UCSD-AML1 (cell line): ENCODE measurements at regions not wholly inside any gene's neighbourhood (a gene's known extent, or its start where the extent isn't known, plus 50 kb on each side); places are given as distances from the start of the nearest gene placed in this dataset.

Experiments used
- DNase-seq: peaks from one replicate; lab custom pipeline; 2025; ENCODE audit not compliant: unreplicated experiment; lab: John Stamatoyannopoulos, UW

DNA sequence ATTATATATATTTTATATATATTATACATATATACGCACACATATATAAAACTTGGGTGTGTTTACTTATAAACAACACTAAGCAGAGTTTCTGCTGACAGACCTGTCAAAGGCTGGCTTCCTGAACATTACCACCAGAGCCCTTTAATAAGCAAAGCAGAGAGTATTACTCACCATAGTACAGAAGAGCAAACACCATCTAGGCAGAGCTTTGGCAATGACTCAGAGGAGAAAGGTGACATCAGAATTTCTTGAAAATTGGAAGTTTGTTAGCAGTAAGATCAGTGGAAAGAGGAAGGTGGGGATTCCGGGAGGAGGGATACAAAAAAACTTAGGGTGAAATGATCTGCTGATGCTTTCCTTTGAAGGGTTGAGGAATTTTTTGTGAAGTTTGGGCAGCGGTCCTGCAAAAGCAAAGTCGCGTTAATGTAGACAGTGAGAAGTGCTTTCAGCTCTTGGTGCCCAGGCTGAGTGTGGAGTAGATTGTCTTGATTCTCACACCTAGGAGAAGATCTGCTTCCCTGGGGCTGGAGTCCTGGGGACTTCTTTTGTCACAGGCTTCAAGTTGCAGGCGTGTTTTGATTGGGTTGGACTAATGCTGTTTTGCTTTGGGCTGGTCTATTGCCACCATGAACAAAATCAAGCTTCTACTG is 109.6 kb upstream of the BACH2 start:
- DNase-seq: no peak

- peak; percentile 42 for DNase-seq
Observed at GRCh38 chr6:90403489-90404381, 107.1 kb upstream of the BACH2 start.

DNA sequence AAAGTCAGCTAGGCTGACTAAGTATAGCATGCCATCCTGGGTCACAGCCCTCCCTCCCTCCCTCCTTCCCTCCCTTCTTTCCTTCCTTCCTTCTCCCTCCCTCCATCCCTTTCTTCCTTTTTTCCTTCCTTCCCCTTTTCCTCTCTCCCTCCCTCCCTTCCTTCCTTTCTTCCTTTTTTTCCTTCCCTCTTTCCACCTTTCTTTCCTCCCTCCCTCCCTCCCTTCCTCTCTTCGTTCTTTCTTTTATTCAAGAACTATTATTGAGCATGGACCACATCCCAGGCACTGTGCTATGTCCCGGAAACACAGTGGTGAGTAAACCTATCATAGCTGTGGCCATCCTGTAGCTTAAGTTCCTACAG is 106.2 kb upstream of the BACH2 start:
- DNase-seq: no peak

DNA sequence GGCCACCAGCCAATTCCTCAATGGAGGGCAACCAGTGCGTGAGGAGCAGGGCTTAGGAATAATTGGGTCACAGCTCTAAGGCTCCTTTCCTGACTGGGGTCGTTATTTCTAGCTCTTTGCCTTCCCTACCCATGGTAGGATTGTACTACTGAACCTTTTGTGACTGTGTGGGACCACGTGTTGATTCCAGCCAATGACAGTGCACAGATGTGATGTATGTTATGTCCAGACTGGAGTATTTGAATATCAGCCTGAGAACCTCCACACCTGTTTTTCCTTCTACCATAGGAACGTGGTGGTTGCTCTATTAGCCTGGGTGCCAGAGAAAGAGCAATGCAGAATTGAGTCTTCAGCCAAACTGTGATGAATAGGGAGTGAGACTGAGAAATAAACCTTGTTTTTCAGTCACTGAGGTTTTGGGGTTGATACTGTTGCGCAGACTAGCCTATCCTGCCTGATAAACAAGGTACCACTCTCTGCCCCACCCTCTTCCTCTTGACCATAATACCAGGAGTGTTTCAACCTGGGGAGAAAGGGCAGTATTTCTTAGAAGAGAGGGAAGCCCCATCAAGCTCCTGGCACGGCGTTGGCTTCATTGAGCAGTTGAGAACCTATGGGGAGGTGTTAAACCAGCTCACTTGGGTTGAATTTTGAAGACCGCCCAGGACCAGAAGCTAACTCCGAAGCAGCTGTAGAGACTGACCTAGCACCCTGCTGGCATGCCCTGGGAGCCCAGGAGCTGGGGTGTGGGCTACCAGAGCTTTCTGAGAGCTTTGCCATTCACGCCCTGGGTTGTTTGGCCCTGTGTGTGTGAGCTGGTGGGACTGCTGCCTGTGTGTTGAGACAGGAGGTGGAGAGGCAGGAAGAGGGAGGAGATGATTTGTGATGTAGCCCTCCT is 105.5 kb upstream of the BACH2 start:
- peak; percentile 16 for DNase-seq

GRCh38 chr6:90399970-90400369 is 103.3 kb upstream of the BACH2 start:
- DNase-seq: no peak

- DNase-seq: peak; percentile 29
Observed at GRCh38 chr6:90397929-90398674, 101.5 kb upstream of the BACH2 start.

GRCh38 chr6:90397047-90397446 is 100.4 kb upstream of the BACH2 start:
- no peak for DNase-seq

DNA sequence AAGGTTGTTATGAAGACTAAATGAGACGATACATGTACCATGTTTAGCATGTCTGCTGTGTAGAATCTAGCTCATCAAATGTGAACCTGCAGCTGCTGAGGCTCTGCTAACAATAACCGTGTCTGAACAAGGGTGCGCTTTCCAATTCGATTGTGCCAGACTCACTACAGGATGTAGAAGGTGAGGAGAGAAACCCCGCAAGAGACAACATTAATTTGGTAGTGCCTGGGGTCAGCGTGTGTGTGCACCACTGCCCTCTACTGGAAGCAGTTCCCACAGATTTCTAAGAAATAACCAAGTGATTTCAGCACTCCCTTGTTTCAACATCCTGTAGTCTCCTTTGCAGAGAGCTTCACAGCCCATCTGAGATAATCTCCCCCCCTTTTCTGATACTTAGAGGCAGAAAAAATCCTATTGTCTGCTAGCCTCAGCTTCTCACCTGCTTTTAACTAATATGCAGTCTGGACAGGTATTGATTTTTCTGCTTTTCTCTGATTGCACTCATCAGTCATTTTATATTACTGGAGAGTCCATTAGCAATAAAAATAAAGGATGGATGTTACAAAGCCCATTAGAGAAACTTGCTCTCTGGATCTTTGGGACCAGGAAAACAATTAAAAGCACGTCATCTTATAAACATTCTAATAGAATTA is 96.7 kb upstream of the BACH2 start:
- peak; percentile 23 for DNase-seq

GRCh38 chr6:90390379-90390778 is 93.7 kb upstream of the BACH2 start:
- no peak for DNase-seq

DNA sequence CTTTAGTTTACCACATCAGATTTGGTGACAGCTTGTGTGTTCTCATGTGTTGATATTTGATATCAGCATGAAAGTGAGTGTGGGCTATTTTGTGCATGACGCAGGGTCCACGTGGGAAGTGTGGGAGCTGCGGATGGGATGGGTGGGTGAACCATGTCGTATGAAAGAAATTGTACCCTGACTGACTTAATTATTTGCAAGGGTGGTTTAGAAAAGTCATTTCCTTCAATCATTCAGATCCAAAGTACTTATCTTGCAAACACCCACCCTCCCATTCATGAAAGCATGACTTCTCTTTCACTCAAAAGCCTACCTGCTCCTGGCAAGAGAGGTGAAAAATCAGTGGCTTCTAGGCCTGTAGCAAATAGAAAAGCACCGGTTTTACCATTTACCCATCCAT is 91.8 kb upstream of the BACH2 start:
- DNase-seq: no peak

DNA sequence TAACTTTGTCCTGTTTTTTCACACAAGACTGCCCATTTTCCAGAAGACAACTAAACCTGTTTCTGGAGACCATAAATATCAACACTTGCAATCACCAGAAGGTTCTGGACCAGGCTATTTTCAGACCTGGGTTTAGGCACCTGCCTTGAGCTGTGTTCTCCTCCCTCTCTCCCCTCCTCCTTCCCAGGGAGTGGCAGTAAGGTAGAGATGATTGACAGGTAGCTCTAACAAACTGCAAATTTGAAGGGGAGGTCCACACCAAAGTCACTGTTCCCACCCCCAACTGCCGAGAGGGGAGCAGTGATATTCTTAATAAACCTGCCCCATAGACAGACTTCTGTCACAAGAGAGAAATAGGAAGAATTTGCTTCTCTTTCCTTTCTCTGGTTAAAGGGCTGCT is 91.2 kb upstream of the BACH2 start:
- DNase-seq: no peak

DNA sequence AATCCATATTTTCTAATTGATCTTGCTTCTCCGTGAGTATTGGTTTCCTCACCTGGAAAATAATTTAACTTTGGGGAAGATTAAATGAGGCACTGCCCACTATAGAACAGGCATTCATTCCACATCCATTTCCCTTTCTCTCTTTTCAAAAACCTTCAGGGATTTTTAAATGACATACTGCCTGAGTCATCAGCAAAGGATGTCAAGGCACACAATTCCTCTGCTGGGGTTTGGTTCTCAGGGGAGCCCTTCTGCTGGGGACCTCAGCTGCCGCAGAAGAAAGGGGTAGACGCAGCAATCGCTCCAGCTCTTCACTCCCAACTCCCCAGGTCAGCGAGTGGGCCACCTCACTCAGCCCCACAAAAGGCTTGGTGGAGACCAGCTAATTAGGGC is 90.7 kb upstream of the BACH2 start:
- DNase-seq: no peak

DNA sequence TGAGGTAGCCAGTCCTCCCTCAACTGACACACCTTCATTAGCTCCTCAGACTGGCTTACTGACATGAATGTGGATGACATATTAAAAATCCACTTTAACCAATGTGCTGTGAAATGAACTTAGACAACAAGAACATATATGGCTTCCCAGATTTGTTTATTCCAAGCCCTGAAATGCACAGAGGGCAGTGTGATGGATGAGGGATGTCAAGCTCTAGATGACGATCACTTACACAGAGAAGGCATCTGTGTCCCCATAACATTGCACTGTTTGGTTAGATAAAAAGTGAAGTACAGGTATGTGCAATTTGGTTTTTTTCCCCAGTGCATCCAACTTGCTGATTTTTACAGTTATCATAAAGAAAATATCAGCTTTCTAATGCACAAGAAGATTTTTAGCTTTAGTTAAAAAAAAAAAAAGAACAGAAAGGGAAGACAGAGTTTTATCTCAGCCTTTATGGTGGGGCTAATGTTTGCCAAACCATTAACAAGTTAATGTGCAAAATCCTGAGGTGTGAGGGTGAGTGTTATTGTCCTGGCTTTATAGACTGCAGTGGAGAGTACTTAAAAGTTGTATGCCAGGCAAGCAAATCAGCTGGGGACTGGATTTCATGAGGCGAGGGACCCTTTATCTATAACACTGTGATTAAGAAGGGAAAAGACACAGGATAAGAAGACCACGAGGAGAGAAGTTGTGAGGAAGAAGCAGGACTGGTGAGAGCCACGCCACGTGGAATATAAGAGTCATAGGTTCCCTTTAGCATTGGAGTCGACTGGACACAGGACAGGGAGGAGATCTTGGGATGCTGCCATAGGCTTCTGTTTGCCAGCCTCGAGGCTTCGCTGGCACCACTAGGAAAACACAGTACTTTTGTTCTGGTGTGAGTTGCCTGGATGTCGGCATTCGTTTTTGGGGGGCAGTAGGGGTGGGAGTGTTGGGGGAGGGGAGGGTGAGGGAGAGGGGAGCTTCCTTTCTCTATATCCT is 90.0 kb upstream of the BACH2 start:
- DNase-seq: no peak

DNA sequence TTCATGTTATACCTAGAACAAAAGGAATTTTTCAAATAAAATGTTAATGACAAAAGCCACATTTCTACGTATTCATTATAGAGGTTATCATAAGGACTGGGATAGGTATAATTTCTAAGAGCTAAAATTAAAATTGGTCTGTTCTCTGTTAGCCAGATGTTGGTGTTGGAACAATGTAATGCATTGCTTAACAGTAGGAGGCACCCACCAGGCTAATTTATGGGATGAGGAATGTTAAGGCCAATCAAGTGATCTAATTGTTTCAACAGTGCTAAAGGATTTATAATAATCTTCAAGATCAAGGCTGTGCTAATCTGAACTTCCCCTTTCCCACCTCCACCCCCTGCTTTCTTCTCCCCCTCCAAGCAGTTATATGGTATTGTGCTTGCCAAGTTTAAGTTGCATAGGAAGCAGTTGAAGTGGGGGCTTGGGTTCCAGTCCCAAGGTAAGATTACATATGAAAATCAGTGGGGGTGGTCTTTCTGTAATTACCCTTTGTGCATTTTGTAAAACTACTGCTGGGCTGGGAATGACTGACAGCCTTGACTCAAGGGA is 89.2 kb upstream of the BACH2 start:
- DNase-seq: no peak

- no peak for DNase-seq
Observed at GRCh38 chr6:90384720-90385119, 88.1 kb upstream of the BACH2 start.

DNA sequence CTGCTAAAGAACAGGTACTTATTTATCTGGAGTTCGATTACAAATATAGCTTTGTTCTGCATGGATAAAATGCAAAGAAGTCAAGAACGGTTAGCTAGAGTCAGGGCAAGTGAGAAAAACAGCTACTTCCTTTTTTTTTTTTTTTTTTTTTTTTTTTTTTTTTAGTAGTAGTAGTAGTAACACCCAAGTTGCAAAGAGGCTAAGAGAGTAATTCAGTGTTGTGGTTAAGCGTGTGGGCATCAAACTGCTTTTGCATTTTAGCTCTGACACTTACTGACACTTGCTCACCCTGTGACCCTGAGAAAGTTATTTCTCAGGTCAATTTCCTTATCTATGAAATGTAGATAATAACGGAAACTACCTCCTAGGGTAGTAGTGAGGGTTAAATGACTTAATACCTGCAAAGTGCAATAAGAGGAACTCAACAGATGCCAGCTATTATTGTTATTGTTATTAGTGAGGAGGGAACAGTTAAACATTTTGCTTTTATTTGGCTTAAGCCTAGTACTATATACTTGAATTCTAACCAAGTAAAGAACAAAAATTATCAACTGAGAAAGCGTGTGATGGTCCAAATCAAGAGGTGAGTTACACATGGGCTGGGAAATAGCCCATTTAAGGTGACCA is 86.7 kb upstream of the BACH2 start:
- no peak for DNase-seq

GRCh38 chr6:90382760-90383159 is 86.1 kb upstream of the BACH2 start:
- DNase-seq: no peak

DNA sequence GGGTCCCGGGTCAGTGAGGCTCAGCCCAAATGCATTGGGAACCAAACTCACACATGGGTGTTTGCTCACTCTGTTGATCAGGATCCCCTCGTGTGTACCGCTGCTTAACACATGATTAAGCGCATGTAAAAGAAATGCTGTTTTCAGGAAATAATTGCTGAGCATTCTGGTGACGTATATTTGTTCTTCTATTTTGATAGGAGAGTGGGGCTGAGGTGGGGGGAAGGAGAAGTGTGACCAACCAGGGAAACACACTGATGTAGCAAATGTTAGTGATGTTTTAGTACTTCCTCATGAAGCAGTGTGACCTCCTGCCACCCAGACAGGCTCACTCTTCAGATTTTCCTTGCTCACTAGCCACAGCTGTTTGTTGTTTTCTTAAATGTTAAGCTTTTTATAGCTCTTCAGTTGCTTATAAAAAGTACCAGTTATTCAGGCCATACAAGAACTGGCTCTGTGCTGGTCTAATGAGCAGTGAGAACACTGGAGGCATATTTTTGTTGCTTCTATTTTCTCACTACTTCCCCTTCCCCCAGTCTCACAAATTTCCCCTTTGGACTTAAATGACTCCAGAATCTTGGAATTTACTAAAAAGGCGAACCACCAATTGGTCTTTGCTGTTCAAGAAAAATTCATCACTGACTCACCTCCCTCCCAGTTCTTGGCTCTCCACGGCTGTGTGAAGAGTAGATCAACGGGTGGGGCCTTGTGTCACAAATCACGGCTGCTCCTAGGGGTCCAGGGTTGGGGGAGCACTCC is 79.2 kb upstream of the BACH2 start:
- DNase-seq: no peak
